Lung (tissue), 11 donors: ENCODE measurements at regions not wholly inside any gene's neighbourhood (a gene's known extent, or its start where the extent isn't known, plus 50 kb on each side); places are given as distances from the start of the nearest gene placed in this dataset.

Experiments
- ATAC-seq: fragments of 200-7000 bp; cut with Tn5 transposase; one replicate; pipeline ENCODE4 v1.9.1; 2020; ENCODE audit warnings: moderate number of reproducible peaks; ENCODE audit not compliant: insufficient read depth, low FRiP score
- DNase-seq, 3 donors: peaks; one replicate each; pipeline ENCODE4 v3.0.0-alpha.2; 2013 to 2017
- H3K27ac ChIP-seq, 2 donors: one replicate each; pipeline ENCODE4 v1.5.1; 2013; ENCODE audit warnings: mild to moderate bottlenecking in 2 of 2, moderate library complexity in 2 of 2, control low read depth in 1 of 2, inconsistent platforms in 1 of 2, low read depth in 1 of 2, low read length in 1 of 2
- H3K27me3 ChIP-seq, 3 donors: one replicate each; pipeline ENCODE4 v1.5.1; 2013; ENCODE audit warnings: low read length in 2 of 3; ENCODE audit not compliant: control insufficient read depth in 3 of 3, insufficient read depth in 3 of 3
- H3K36me3 ChIP-seq, 4 donors: one replicate each; pipeline ENCODE4 v1.5.1; 2013; ENCODE audit warnings: low read length in 4 of 4, mild to moderate bottlenecking in 1 of 4, moderate library complexity in 1 of 4; ENCODE audit not compliant: control insufficient read depth in 4 of 4, insufficient read depth in 4 of 4
- H3K4me1 ChIP-seq, 5 donors: one replicate each; pipeline ENCODE4 v1.5.1; 2013; ENCODE audit warnings: low read length in 5 of 5, mild to moderate bottlenecking in 2 of 5, moderate library complexity in 1 of 5; ENCODE audit not compliant: control insufficient read depth in 5 of 5, insufficient read depth in 5 of 5
- H3K4me3 ChIP-seq: one replicate; pipeline ENCODE4 v1.5.1; 2013; ENCODE audit warnings: mild to moderate bottlenecking, control low read depth, moderate library complexity
- H3K9ac ChIP-seq, 2 donors: one replicate each; pipeline ENCODE4 v1.5.1; 2013; ENCODE audit warnings: low read length in 2 of 2, control low read depth in 1 of 2; ENCODE audit not compliant: insufficient read depth in 1 of 2
- H3K9me3 ChIP-seq, 4 donors: one replicate each; pipeline ENCODE4 v1.5.1; 2013; ENCODE audit warnings: low read length in 3 of 4, mild to moderate bottlenecking in 1 of 4, moderate library complexity in 1 of 4; ENCODE audit not compliant: control insufficient read depth in 4 of 4, insufficient read depth in 3 of 4
- WGBS, 2 donors: extraction: QIAGEN DNeasy Blood & Tissue Kit; methylation state at CpG; one replicate each; pipeline ENCODE4 v1.1.7; 2013; 5-methylcytosine and 5-hydroxymethylcytosine counted together
- TF ChIP-seq, protein P1 (sequence below): IDR thresholded peaks from 2 replicates; pipeline ENCODE4 v1.5.1; 2012; ENCODE audit warnings: mild to moderate bottlenecking; ENCODE audit errors: control extremely low read depth, extremely low read depth
- donor health status: control.
- donor health status: control.
- donor health status: Bipolar disorder and iron deficiency.
- donor health status: healthy.
- donor health status: DM: yes; HTN: yes; CAD: no.

- H3K27ac ChIP-seq = no peak overlapping the region
- peaks cover 0 to 8% (median 0%) of the 10 kb centered on the region in 5 donors for H3K4me1 ChIP-seq
- WGBS, 2 donors = 60 to 65% methylated on average over 4 of the region's 4 CpGs
- H3K9me3 ChIP-seq = no peaks in the 10 kb centered on the region
- no peaks in the 10 kb centered on the region for H3K27me3 ChIP-seq
- H3K9ac ChIP-seq = no peak overlapping the region
- TF ChIP-seq, protein P1, sequence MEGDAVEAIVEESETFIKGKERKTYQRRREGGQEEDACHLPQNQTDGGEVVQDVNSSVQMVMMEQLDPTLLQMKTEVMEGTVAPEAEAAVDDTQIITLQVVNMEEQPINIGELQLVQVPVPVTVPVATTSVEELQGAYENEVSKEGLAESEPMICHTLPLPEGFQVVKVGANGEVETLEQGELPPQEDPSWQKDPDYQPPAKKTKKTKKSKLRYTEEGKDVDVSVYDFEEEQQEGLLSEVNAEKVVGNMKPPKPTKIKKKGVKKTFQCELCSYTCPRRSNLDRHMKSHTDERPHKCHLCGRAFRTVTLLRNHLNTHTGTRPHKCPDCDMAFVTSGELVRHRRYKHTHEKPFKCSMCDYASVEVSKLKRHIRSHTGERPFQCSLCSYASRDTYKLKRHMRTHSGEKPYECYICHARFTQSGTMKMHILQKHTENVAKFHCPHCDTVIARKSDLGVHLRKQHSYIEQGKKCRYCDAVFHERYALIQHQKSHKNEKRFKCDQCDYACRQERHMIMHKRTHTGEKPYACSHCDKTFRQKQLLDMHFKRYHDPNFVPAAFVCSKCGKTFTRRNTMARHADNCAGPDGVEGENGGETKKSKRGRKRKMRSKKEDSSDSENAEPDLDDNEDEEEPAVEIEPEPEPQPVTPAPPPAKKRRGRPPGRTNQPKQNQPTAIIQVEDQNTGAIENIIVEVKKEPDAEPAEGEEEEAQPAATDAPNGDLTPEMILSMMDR = no peak
- H3K36me3 ChIP-seq = no peaks in the 10 kb centered on the region
- no peak overlapping the region for H3K4me3 ChIP-seq
- DNase-seq (no peak), ATAC-seq (no peak)
Measured at GRCh38 chr1:209420276-209420675, 163.2 kb upstream of the CAMK1G start.

GRCh38 chr1:209421186-209421585 lies 162.3 kb upstream of the CAMK1G start:
- DNase-seq (no peak), ATAC-seq (no peak)
- H3K9me3 ChIP-seq = no peaks in the 10 kb centered on the region
- no peak overlapping the region for H3K9ac ChIP-seq
- no peak overlapping the region for H3K27ac ChIP-seq
- 65 to 79% methylated on average over 4 of the region's 4 CpGs for WGBS, 2 donors
- H3K36me3 ChIP-seq = no peaks in the 10 kb centered on the region
- H3K4me3 ChIP-seq = no peak overlapping the region
- TF ChIP-seq, protein P1 = no peak
- peaks cover 0 to 8% (median 0%) of the 10 kb centered on the region in 5 donors for H3K4me1 ChIP-seq
- peaks cover 0 to 3% (median 0%) of the 10 kb centered on the region in 3 donors for H3K27me3 ChIP-seq

- no peaks in the 10 kb centered on the region for H3K9me3 ChIP-seq
- H3K27ac ChIP-seq = no peak overlapping the region
- peaks cover 0 to 8% (median 0%) of the 10 kb centered on the region in 5 donors for H3K4me1 ChIP-seq
- DNase-seq (peak in 1 of 3 donors; percentile 35), ATAC-seq (no peak)
- peaks cover 0 to 3% (median 0%) of the 10 kb centered on the region in 3 donors for H3K27me3 ChIP-seq
- H3K36me3 ChIP-seq = no peaks in the 10 kb centered on the region
- H3K4me3 ChIP-seq = no peak overlapping the region
- H3K9ac ChIP-seq = no peak overlapping the region
- WGBS, 2 donors = 77 to 89% methylated on average over 5 of the region's 5 CpGs
- TF ChIP-seq, protein P1 = no peak
Measured at GRCh38 chr1:209421978-209422680, 161.4 kb upstream of the CAMK1G start.
